Adrenal gland (tissue), 9 donors: ENCODE measurements at regions not wholly inside any gene's neighbourhood (a gene's known extent, or its start where the extent isn't known, plus 50 kb on each side); places are given as distances from the start of the nearest gene placed in this dataset.
A peak's percentile ranks its signal among the peaks of the same experiment; 100 is the strongest.

Experiments used
- DNase-seq, 7 donors: peaks; one replicate each; pipeline ENCODE4 v3.0.0-alpha.2; 2019 to 2020
- H3K27ac ChIP-seq, 5 donors: fragments of 200-600 bp; sonication (generic) in 4 of 5; 1 replicate in 3 of 5; 2 replicates in 2 of 5; pipeline versions ENCODE4 v1.5.1 to v1.8.0; 2016 to 2020; ENCODE audit warnings: mild to moderate bottlenecking in 1 of 5
- H3K27me3 ChIP-seq: fragments of 200-600 bp; 2 replicates; pipeline ENCODE4 v1.8.0; 2021
- H3K36me3 ChIP-seq, 2 donors: fragments of 200-600 bp; replicated peaks in 1 of 2; 1 replicate in 1 of 2; 2 replicates in 1 of 2; pipeline versions ENCODE4 v1.5.1 to v1.8.0; 2018 to 2022
- H3K4me1 ChIP-seq, 2 donors: fragments of 200-600 bp; replicated peaks in 1 of 2; 1 replicate in 1 of 2; 2 replicates in 1 of 2; pipeline versions ENCODE4 v1.5.1 to v1.8.0; 2018 to 2021
- H3K4me3 ChIP-seq, 4 donors: fragments of 200-600 bp; sonication (generic) in 3 of 4; one replicate each; pipeline ENCODE4 v1.5.1; 2016 to 2018
- H3K9me3 ChIP-seq, 3 donors: fragments of 200-600 bp; sonication (generic) in 1 of 3; replicated peaks in 1 of 3; 1 replicate in 2 of 3; 2 replicates in 1 of 3; pipeline versions ENCODE4 v1.5.1 to v1.8.0; 2016 to 2021
- CTCF ChIP-seq, 6 experiments: fragments of 450-650 bp in 4 of 6; fragments of 200-600 bp in 2 of 6; sonication (generic) in 1 of 6; IDR thresholded peaks; 1 replicate in 5 of 6; 2 replicates in 1 of 6; pipeline versions ENCODE4 v1.5.1 to v1.8.0; 2016 to 2021; ENCODE audit warnings: antibody characterized with exemption in 6 of 6, mild to moderate bottlenecking in 2 of 6, moderate library complexity in 1 of 6
- POLR2A ChIP-seq, 2 donors: fragments of 450-650 bp; IDR thresholded peaks; one replicate each; pipeline ENCODE4 v1.6.1; 2017; ENCODE audit warnings: antibody characterized with exemption in 2 of 2, mild to moderate bottlenecking in 2 of 2, moderate library complexity in 1 of 2
- WGBS, 4 donors: extraction: QIAGEN DNeasy Blood & Tissue Kit in 2 of 4; methylation state at CpG; one replicate each; pipeline versions ENCODE4 v1.1.5 to v1.1.7; 2013 to 2017; 5-methylcytosine and 5-hydroxymethylcytosine counted together
- intact Hi-C, 2 donors: fragments of 100-400 bp; cut with DNase I; formaldehyde crosslinking; loops; one replicate each; pipeline versions ENCODE4 v1.14.1 to v1.15.0; 2022 to 2023
- donor health status: healthy with polysubstance abuse.
- donor health status: Bipolar disorder and iron deficiency.
- donor health status: DM: yes; HTN: yes; CAD: no.
- donor health status: DM: no; HTN: no; CAD: no.
- donor health status: DM: no; HTN: no; CAD: no.

- no peaks in the 10 kb centered on the region for H3K4me1 ChIP-seq
- H3K36me3 ChIP-seq = no peaks in the 10 kb centered on the region
- no peak overlapping the region for H3K27ac ChIP-seq
- 49 to 78% (median 68%) methylated on average over 11 of the region's 11 CpGs for WGBS, 4 donors
- TF ChIP-seq CTCF (IDR thresholded peaks at IDR 0.05) (no peak), POLR2A (IDR thresholded peaks at IDR 0.05) (no peak)
- no peak overlapping the region for H3K4me3 ChIP-seq
- intact Hi-C loops = no loop called here
- H3K9me3 ChIP-seq = no peaks in the 10 kb centered on the region
- no peak for DNase-seq
- H3K27me3 ChIP-seq = no peaks in the 10 kb centered on the region
Observed at GRCh38 chr21:18518054-18518481, 114.5 kb upstream of the TMPRSS15 start.

- Histone ChIP-seq H3K36me3 (no peaks in the 10 kb centered on the region), H3K4me1 (no peaks in the 10 kb centered on the region), H3K27ac (no peak overlapping the region), H3K4me3 (no peak overlapping the region), H3K27me3 (no peaks in the 10 kb centered on the region), H3K9me3 (no peaks in the 10 kb centered on the region)
- no peak for DNase-seq
- intact Hi-C loops = no loop called here
- WGBS, 4 donors = 24 to 41% (median 31%) methylated on average over 2 of the region's 2 CpGs
- TF ChIP-seq CTCF (IDR thresholded peaks at IDR 0.05) = no peak
- no peak for TF ChIP-seq POLR2A (IDR thresholded peaks at IDR 0.05)
Observed at GRCh38 chr21:18521204-18521603, 117.6 kb upstream of the TMPRSS15 start.

- Histone ChIP-seq H3K36me3 (no peaks in the 10 kb centered on the region), H3K9me3 (no peaks in the 10 kb centered on the region), H3K27me3 (no peaks in the 10 kb centered on the region), H3K4me3 (no peak overlapping the region), H3K4me1 (no peaks in the 10 kb centered on the region), H3K27ac (no peak overlapping the region)
- TF ChIP-seq POLR2A (IDR thresholded peaks at IDR 0.05) (no peak), CTCF (IDR thresholded peaks at IDR 0.05) (peak in 1 of 6 experiments; percentile 10)
- intact Hi-C loops = no loop called here
- WGBS, 4 donors = 40 to 45% (median 44%) methylated on average over 7 of the region's 7 CpGs
- DNase-seq = no peak
Observed at GRCh38 chr21:18522181-18522972, 118.8 kb upstream of the TMPRSS15 start.

- H3K4me1 ChIP-seq = no peaks in the 10 kb centered on the region
- no peaks in the 10 kb centered on the region for H3K36me3 ChIP-seq
- no peak for DNase-seq
- H3K27ac ChIP-seq = no peak overlapping the region
- no peaks in the 10 kb centered on the region for H3K27me3 ChIP-seq
- no peaks in the 10 kb centered on the region for H3K9me3 ChIP-seq
- TF ChIP-seq POLR2A (IDR thresholded peaks at IDR 0.05) (no peak), CTCF (IDR thresholded peaks at IDR 0.05) (no peak)
- intact Hi-C loops = no loop called here
- no peak overlapping the region for H3K4me3 ChIP-seq
- WGBS, 4 donors = 62 to 72% (median 69%) methylated on average over 7 of the region's 7 CpGs
Observed at GRCh38 chr21:18524097-18524880, 120.7 kb upstream of the TMPRSS15 start.
